Dendritic cell treated with granulocyte-macrophage colony-stimulating factor and Interleukin-4, amounts not matched to agents 40 ng/mL and 50 ng/mL, for 4 days (primary cell): ENCODE measurements at regions not wholly inside any gene's neighbourhood (a gene's known extent, or its start where the extent isn't known, plus 50 kb on each side); places are given as distances from the start of the nearest gene placed in this dataset.
A peak's percentile ranks its signal among the peaks of the same experiment; 100 is the strongest.
"Not testable (repeated sequence)": the region's sequence is repeated elsewhere in the genome, so short reads cannot be mapped to it uniquely, and the experiment has no call there.

ENCODE experiments used
- H3K27ac Mint-ChIP-seq: one replicate; pipeline ENCODE4 v1.8.0; 2022; ENCODE audit warnings: mild to moderate bottlenecking, mixed read lengths
- H3K27me3 Mint-ChIP-seq: one replicate; pipeline ENCODE4 v1.8.0; 2022; ENCODE audit warnings: mild to moderate bottlenecking, mixed read lengths
- H3K36me3 Mint-ChIP-seq: one replicate; pipeline ENCODE4 v1.8.0; 2022; ENCODE audit warnings: low read depth, mixed read lengths
- H3K4me1 Mint-ChIP-seq: one replicate; pipeline ENCODE4 v1.8.0; 2022; ENCODE audit warnings: low read depth, mixed read lengths
- H3K4me3 Mint-ChIP-seq: one replicate; pipeline ENCODE4 v1.8.0; 2022; ENCODE audit warnings: mild to moderate bottlenecking, moderate library complexity, mixed read lengths
- H3K9me3 Mint-ChIP-seq: one replicate; pipeline ENCODE4 v1.8.0; 2022; ENCODE audit warnings: mixed read lengths
- intact Hi-C: fragments of 100-400 bp; cut with micrococcal nuclease; formaldehyde crosslinking; loops from one replicate; pipeline ENCODE4 v1.15.0; 2022

GRCh38 chr16:29607428-29607823 lies 55.6 kb upstream of the SPN start:
- H3K4me1 Mint-ChIP-seq, result peaks cover 50% of the 10 kb centered on the region

GRCh38 chr16:29612381-29613306 lies 50.4 kb upstream of the SPN start:
- Mint-ChIP-seq H3K4me3 (peak overlapping the region; percentile 82), H3K27ac (peak overlapping the region; percentile 88), H3K4me1 (peaks cover 26% of the 10 kb centered on the region), H3K36me3 (peaks cover 22% of the 10 kb centered on the region)
- H3K9me3 Mint-ChIP-seq, H3K27me3 Mint-ChIP-seq, intact Hi-C loops: not testable (repeated sequence)

More at GRCh38 chr16:29607428-29607823, 55.6 kb upstream of the SPN start:
- intact Hi-C loops, H3K9me3 Mint-ChIP-seq, H3K27ac Mint-ChIP-seq, H3K4me3 Mint-ChIP-seq, H3K27me3 Mint-ChIP-seq: not testable (repeated sequence)
- H3K36me3 Mint-ChIP-seq, result peaks cover 53% of the 10 kb centered on the region
